OCI-LY1 (cell line): ENCODE measurements at regions not wholly inside any gene's neighbourhood (a gene's known extent, or its start where the extent isn't known, plus 50 kb on each side); places are given as distances from the start of the nearest gene placed in this dataset.

Source experiments
- EZH2 ChIP-seq: fragments of 200-600 bp; sonication (generic), shearing (Covaris generic); IDR thresholded peaks from 2 replicates; pipeline ENCODE4 v1.8.0; 2017; ENCODE audit warnings: borderline replicate concordance, mixed run types, mild to moderate bottlenecking, antibody characterized with exemption, low read length, moderate library complexity, mixed read lengths
- TF ChIP-seq, protein P1 (sequence below): fragments of 200-600 bp; sonication (generic), shearing (Covaris generic); IDR thresholded peaks from 2 replicates; pipeline ENCODE4 v1.5.1; 2017; ENCODE audit warnings: mild to moderate bottlenecking, antibody characterized with exemption, low read length, moderate library complexity, mixed read lengths

- TF ChIP-seq, protein P1, sequence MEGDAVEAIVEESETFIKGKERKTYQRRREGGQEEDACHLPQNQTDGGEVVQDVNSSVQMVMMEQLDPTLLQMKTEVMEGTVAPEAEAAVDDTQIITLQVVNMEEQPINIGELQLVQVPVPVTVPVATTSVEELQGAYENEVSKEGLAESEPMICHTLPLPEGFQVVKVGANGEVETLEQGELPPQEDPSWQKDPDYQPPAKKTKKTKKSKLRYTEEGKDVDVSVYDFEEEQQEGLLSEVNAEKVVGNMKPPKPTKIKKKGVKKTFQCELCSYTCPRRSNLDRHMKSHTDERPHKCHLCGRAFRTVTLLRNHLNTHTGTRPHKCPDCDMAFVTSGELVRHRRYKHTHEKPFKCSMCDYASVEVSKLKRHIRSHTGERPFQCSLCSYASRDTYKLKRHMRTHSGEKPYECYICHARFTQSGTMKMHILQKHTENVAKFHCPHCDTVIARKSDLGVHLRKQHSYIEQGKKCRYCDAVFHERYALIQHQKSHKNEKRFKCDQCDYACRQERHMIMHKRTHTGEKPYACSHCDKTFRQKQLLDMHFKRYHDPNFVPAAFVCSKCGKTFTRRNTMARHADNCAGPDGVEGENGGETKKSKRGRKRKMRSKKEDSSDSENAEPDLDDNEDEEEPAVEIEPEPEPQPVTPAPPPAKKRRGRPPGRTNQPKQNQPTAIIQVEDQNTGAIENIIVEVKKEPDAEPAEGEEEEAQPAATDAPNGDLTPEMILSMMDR: no peak
- no peak for TF ChIP-seq EZH2
These were observed 679.2 kb downstream of the RPL10L start for GRCh38 chr14:45972416-45972815.
